Spleen (tissue), 7 donors: ENCODE measurements at regions not wholly inside any gene's neighbourhood (a gene's known extent, or its start where the extent isn't known, plus 50 kb on each side); places are given as distances from the start of the nearest gene placed in this dataset.

Source experiments
- POLR2A ChIP-seq, 3 donors: fragments of 450-650 bp; IDR thresholded peaks; one replicate each; pipeline ENCODE4 v1.5.1; 2017; ENCODE audit warnings: antibody characterized with exemption in 3 of 3, mild to moderate bottlenecking in 1 of 3
- POLR2AphosphoS5 ChIP-seq, 3 donors: sonication (generic); formaldehyde crosslinking; IDR thresholded peaks; one replicate each; pipeline ENCODE4 v1.5.1; 2017; ENCODE audit warnings: antibody characterized with exemption in 3 of 3
- TF ChIP-seq, protein P1 (sequence below), 11 experiments: fragments of 200-600 bp in 7 of 11; fragments of 450-650 bp in 4 of 11; sonication (generic) in 4 of 11; IDR thresholded peaks in 8 of 11; conservative IDR thresholded peaks in 3 of 11; 1 replicate in 7 of 11; 2 replicates in 4 of 11; pipeline versions ENCODE4 v1.4.0 to v1.8.0; 2016 to 2021; ENCODE audit warnings: antibody characterized with exemption in 11 of 11, inconsistent platforms in 4 of 11, mild to moderate bottlenecking in 1 of 11
- donor health status: DM: no; HTN: no; CAD: no; lungs with moderate emphysema.
- donor health status: DM: no; HTN: no; CAD: no.
- donor health status: DM: no; HTN: no; CAD: no.

DNA sequence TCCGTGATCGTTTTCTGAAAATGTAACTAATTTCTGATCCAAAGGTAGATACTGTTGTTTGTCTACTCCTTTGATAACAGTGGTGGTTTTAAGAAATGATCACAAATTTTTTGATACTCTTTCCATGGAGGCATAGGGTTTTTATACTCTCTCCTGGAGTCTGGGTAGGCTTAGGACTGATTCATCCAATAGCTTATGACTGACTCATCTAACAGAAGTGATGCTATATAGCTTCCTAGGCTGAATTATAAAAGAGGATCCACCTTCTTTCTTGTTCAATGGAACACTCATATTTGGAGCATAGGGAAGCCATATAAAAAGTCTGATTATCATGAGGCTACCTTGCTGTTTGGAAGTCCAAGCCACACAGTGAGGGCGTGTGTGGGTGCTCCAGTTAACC lies 84.3 kb downstream of the CHST2 start:
- TF ChIP-seq, protein P1, sequence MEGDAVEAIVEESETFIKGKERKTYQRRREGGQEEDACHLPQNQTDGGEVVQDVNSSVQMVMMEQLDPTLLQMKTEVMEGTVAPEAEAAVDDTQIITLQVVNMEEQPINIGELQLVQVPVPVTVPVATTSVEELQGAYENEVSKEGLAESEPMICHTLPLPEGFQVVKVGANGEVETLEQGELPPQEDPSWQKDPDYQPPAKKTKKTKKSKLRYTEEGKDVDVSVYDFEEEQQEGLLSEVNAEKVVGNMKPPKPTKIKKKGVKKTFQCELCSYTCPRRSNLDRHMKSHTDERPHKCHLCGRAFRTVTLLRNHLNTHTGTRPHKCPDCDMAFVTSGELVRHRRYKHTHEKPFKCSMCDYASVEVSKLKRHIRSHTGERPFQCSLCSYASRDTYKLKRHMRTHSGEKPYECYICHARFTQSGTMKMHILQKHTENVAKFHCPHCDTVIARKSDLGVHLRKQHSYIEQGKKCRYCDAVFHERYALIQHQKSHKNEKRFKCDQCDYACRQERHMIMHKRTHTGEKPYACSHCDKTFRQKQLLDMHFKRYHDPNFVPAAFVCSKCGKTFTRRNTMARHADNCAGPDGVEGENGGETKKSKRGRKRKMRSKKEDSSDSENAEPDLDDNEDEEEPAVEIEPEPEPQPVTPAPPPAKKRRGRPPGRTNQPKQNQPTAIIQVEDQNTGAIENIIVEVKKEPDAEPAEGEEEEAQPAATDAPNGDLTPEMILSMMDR (IDR thresholded peaks at IDR 0.05 in 8 of 11, conservative IDR thresholded peaks at IDR 0.05 in 3 of 11): no peak
- no peak for TF ChIP-seq POLR2A (IDR thresholded peaks at IDR 0.05)
- TF ChIP-seq POLR2AphosphoS5 (IDR thresholded peaks at IDR 0.05): no peak
